Keratinocyte (primary cell): ENCODE measurements at regions not wholly inside any gene's neighbourhood (a gene's known extent, or its start where the extent isn't known, plus 50 kb on each side); places are given as distances from the start of the nearest gene placed in this dataset.

Experiments
- EZH2 ChIP-seq: IDR thresholded peaks from one replicate; pipeline ENCODE4 v1.6.1; 2012; ENCODE audit warnings: inconsistent platforms, mild to moderate bottlenecking, low read length, moderate library complexity
- TF ChIP-seq, protein P1 (sequence below), 3 experiments: IDR thresholded peaks in 1 of 3; conservative IDR thresholded peaks in 1 of 3; optimal IDR thresholded peaks in 1 of 3; 2 replicates in 2 of 3; 3 replicates in 1 of 3; pipeline versions ENCODE3 to v1.5.1; 2011; ENCODE audit warnings: low read length in 3 of 3, mild to moderate bottlenecking in 3 of 3, moderate library complexity in 2 of 3, control low read depth in 1 of 3, inconsistent platforms in 1 of 3; ENCODE audit not compliant: insufficient read depth in 2 of 3; ENCODE audit errors: extremely low read depth in 1 of 3

DNA sequence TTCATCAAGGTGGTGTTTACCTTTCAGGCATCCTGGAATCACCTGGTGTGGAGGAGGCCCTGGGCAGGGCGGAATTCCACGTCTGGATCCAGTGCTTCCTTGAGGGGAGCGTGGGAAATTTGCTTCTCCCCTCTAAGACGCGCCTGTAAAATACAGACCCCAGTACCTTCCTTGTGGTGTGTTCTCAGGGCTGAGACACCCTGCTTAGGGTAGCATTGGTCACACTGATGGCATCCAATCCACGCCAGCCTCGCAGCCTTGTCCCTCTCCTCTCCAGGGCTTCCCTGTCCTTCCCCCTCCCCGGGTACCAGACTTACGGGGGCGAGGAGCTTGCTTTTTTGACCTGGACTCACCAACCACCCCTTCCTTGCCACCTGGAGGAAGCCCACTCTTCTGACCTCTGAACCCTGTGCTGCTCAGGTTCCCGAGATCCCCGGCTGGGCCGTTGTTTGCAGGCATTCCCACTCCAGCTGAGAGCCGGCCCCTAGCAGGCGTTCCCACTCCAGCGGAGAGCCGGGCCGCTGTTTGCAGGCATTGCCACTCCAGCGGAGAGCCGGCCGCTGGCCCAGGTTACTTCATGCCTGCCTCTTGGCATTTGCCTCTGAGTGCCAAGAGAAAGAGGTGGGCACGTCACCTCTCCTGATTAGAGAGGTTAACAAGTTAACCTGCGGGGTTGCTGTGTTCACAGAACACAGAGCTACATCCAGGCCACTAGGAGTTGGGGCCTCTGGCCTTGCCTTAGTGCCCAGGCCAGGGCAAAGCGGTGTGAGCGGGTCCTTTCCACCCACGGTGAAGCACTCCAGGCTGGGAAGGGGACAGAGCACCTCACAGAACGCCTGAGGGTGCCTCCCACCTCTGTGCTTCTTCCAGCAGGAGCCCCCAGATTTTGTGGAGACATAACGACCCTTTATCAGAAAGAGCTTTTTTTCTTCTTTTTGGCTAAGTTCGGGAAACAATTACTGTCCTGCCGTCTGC lies 254.0 kb upstream of the PPP2R2D start:
- TF ChIP-seq EZH2: no peak
- TF ChIP-seq, protein P1, sequence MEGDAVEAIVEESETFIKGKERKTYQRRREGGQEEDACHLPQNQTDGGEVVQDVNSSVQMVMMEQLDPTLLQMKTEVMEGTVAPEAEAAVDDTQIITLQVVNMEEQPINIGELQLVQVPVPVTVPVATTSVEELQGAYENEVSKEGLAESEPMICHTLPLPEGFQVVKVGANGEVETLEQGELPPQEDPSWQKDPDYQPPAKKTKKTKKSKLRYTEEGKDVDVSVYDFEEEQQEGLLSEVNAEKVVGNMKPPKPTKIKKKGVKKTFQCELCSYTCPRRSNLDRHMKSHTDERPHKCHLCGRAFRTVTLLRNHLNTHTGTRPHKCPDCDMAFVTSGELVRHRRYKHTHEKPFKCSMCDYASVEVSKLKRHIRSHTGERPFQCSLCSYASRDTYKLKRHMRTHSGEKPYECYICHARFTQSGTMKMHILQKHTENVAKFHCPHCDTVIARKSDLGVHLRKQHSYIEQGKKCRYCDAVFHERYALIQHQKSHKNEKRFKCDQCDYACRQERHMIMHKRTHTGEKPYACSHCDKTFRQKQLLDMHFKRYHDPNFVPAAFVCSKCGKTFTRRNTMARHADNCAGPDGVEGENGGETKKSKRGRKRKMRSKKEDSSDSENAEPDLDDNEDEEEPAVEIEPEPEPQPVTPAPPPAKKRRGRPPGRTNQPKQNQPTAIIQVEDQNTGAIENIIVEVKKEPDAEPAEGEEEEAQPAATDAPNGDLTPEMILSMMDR (optimal IDR thresholded peaks at IDR 0.05 in 1 of 3, IDR thresholded peaks at IDR 0.05 in 1 of 3, conservative IDR thresholded peaks at IDR 0.05 in 1 of 3; ENCODE audit: extremely low read depth in 1 of 3, insufficient read depth in 2 of 3, low read length in 3 of 3): no peak
